PC-9 (cell line): ENCODE measurements at regions not wholly inside any gene's neighbourhood (a gene's known extent, or its start where the extent isn't known, plus 50 kb on each side); places are given as distances from the start of the nearest gene placed in this dataset.

Source experiments
- BruUV-seq: library from RNA; stranded (reverse); fragments of 400-500 nt; replicated peaks from 2 replicates; lab custom pipeline; 2021; lab: Mats Ljungman, UMichigan
- CTCF ChIA-PET: fragments of 300-600 bp; sonication (Branson Sonifier 250); formaldehyde crosslinking; loops from one replicate; lab custom pipeline; 2022; ENCODE audit warnings: antibody characterized with exemption; lab: Charles Lee
- POLR2A ChIA-PET: fragments of 300-600 bp; sonication (Branson Sonifier 250); formaldehyde crosslinking; loops from one replicate; lab custom pipeline; 2022; ENCODE audit warnings: antibody characterized with exemption; ENCODE audit not compliant: unreplicated experiment; lab: Charles Lee
- DNase-seq, 2 experiments: peaks; one replicate each; pipeline versions ENCODE4 v3.0.0 to v3.0.0-alpha.2; 2015 to 2022; ENCODE audit warnings: mixed read lengths in 1 of 2
- H2AFZ ChIP-seq: fragments of 200-600 bp; sonication (generic); 2 replicates; pipeline ENCODE4 v1.8.1; 2017; ENCODE audit warnings: antibody characterized with exemption
- H3F3A ChIP-seq: fragments of 200-600 bp; sonication (generic); 2 replicates; pipeline ENCODE4 v1.8.1; 2017; ENCODE audit warnings: antibody characterized with exemption, mild to moderate bottlenecking, low read depth; ENCODE audit not compliant: insufficient read depth
- H3K27ac ChIP-seq: fragments of 200-600 bp; sonication (generic); 2 replicates; pipeline ENCODE4 v1.6.1; 2016; ENCODE audit warnings: mixed run types
- H3K27me3 ChIP-seq: fragments of 200-600 bp; sonication (generic); 2 replicates; pipeline ENCODE4 v1.6.1; 2016; ENCODE audit warnings: low read depth, mixed run types; ENCODE audit not compliant: insufficient read depth
- H3K36me3 ChIP-seq: fragments of 200-600 bp; sonication (generic); 2 replicates; pipeline ENCODE4 v1.6.1; 2016; ENCODE audit warnings: low read depth, mixed run types
- H3K4me1 ChIP-seq: fragments of 200-600 bp; sonication (generic); replicated peaks from 2 replicates; pipeline ENCODE4 v1.6.1; 2016; ENCODE audit warnings: mixed run types; ENCODE audit not compliant: insufficient read depth
- H3K4me2 ChIP-seq: fragments of 200-600 bp; sonication (generic); 2 replicates; pipeline ENCODE4 v1.6.1; 2017; ENCODE audit warnings: mixed run types
- H3K4me3 ChIP-seq: fragments of 200-600 bp; sonication (generic); 2 replicates; pipeline ENCODE4 v1.6.1; 2016; ENCODE audit warnings: mixed run types
- H3K79me2 ChIP-seq: fragments of 200-600 bp; sonication (generic); 2 replicates; pipeline ENCODE4 v1.6.1; 2017; ENCODE audit warnings: low read depth, mixed run types
- H3K9me2 ChIP-seq: fragments of 200-600 bp; sonication (generic); 2 replicates; pipeline ENCODE4 v1.8.1; 2017; ENCODE audit warnings: mild to moderate bottlenecking; ENCODE audit not compliant: insufficient read depth
- H3K9me3 ChIP-seq: fragments of 200-600 bp; sonication (generic); 2 replicates; pipeline ENCODE4 v1.8.1; 2016; ENCODE audit warnings: low read depth; ENCODE audit not compliant: insufficient read depth
- H4K20me1 ChIP-seq: fragments of 200-600 bp; sonication (generic); 2 replicates; pipeline ENCODE4 v1.8.1; 2017; ENCODE audit not compliant: insufficient read depth
- CTCF ChIP-seq: fragments of 200-600 bp; sonication (generic); conservative IDR thresholded peaks from 2 replicates; pipeline ENCODE4 v1.6.1; 2017; ENCODE audit warnings: mixed run types, antibody characterized with exemption, mild to moderate bottlenecking, moderate library complexity
- EZH2 ChIP-seq: fragments of 200-600 bp; sonication (generic); IDR thresholded peaks from 2 replicates; pipeline ENCODE4 v1.8.0; 2017; ENCODE audit warnings: antibody characterized with exemption, low read depth
- intact Hi-C: fragments of 100-400 bp; cut with micrococcal nuclease; formaldehyde crosslinking; loops from one replicate; pipeline ENCODE4 v1.10.0; 2022; ENCODE audit not compliant: unreplicated experiment

- H3K27me3 ChIP-seq: 0 out of 2 replicates have a peak, but pooled peaks cover 1% of the 10 kb centered on the region
- no peak for DNase-seq
- no peak overlapping the region for H3K27ac ChIP-seq
- no peaks in the 10 kb centered on the region for H4K20me1 ChIP-seq
- TF ChIP-seq CTCF: no peak
- TF ChIP-seq EZH2: no peak
- H2AFZ ChIP-seq: no peak overlapping the region
- no peaks in the 10 kb centered on the region for H3F3A ChIP-seq
- no peaks in the 10 kb centered on the region for H3K9me3 ChIP-seq
- no peaks in the 10 kb centered on the region for H3K36me3 ChIP-seq
- intact Hi-C loops: no loop called here
- H3K4me2 ChIP-seq: no peak overlapping the region
- BruUV-seq: no TSS peak
- H3K4me1 ChIP-seq: no peaks in the 10 kb centered on the region
- H3K79me2 ChIP-seq: no peaks in the 10 kb centered on the region
- POLR2A ChIA-PET: no interaction called here
- H3K4me3 ChIP-seq: no peak overlapping the region
- no peaks in the 10 kb centered on the region for H3K9me2 ChIP-seq
- CTCF ChIA-PET: no interaction called here
These were observed 587.3 kb upstream of the GCFC2 start for GRCh38 chr2:76298041-76298440.

- Histone ChIP-seq H3K36me3 (no peaks in the 10 kb centered on the region), H3K4me2 (no peak overlapping the region), H3K9me2 (no peaks in the 10 kb centered on the region), H4K20me1 (no peaks in the 10 kb centered on the region), H3K4me3 (no peak overlapping the region), H3F3A (no peaks in the 10 kb centered on the region), H3K4me1 (no peaks in the 10 kb centered on the region), H3K27ac (no peak overlapping the region), H2AFZ (no peak overlapping the region), H3K79me2 (no peaks in the 10 kb centered on the region), H3K9me3 (no peaks in the 10 kb centered on the region), H3K27me3 (0 out of 2 replicates have a peak, but pooled peaks cover 5% of the 10 kb centered on the region)
- POLR2A ChIA-PET: no interaction called here
- DNase-seq: no peak
- CTCF ChIA-PET: no interaction called here
- no peak for TF ChIP-seq CTCF
- intact Hi-C loops: no loop called here
- BruUV-seq: no TSS peak
These were observed 585.7 kb upstream of the GCFC2 start for GRCh38 chr2:76296438-76296837.

- Histone ChIP-seq H2AFZ (no peak overlapping the region), H4K20me1 (no peaks in the 10 kb centered on the region), H3K36me3 (no peaks in the 10 kb centered on the region), H3K4me3 (no peak overlapping the region), H3K27me3 (0 out of 2 replicates have a peak, but pooled peaks cover 5% of the 10 kb centered on the region), H3F3A (no peaks in the 10 kb centered on the region), H3K27ac (no peak overlapping the region), H3K9me3 (no peaks in the 10 kb centered on the region), H3K4me2 (no peak overlapping the region), H3K79me2 (no peaks in the 10 kb centered on the region), H3K9me2 (no peaks in the 10 kb centered on the region), H3K4me1 (no peaks in the 10 kb centered on the region)
- ChIA-PET POLR2A (no interaction called here), CTCF (no interaction called here)
- TF ChIP-seq EZH2 (no peak), CTCF (no peak)
- BruUV-seq: no TSS peak
- no peak for DNase-seq
- intact Hi-C loops: no loop called here
These were observed 585.0 kb upstream of the GCFC2 start for GRCh38 chr2:76295762-76296161.
